WTC11 (cell line): ENCODE measurements at regions not wholly inside any gene's neighbourhood (a gene's known extent, or its start where the extent isn't known, plus 50 kb on each side); places are given as distances from the start of the nearest gene placed in this dataset.

ENCODE experiments used
- ATAC-seq: fragments of 200-7000 bp; cut with Tn5 transposase; 2 replicates; pipeline ENCODE4 v1.10.0; 2021; ENCODE audit warnings: mild to moderate bottlenecking, moderate library complexity
- CTCF ChIA-PET: fragments of 300-600 bp; sonication (Branson Sonifier 250); formaldehyde crosslinking; loops from one replicate; lab custom pipeline; 2021; ENCODE audit warnings: antibody characterized with exemption; lab: Charles Lee
- POLR2A ChIA-PET: fragments of 350-600 bp; sonication (Branson Sonifier 250); formaldehyde crosslinking; loops from one replicate; lab custom pipeline; 2021; ENCODE audit warnings: antibody characterized with exemption; lab: Charles Lee
- DNase-seq: peaks from one replicate; pipeline ENCODE4 v3.0.0; 2021; ENCODE audit warnings: low spot score
- H3K27ac Mint-ChIP-seq: 2 replicates; pipeline ENCODE4 v1.8.0; 2021; ENCODE audit warnings: mixed read lengths
- H3K27me3 Mint-ChIP-seq: 2 replicates; pipeline ENCODE4 v1.8.0; 2021; ENCODE audit warnings: low read depth, mild to moderate bottlenecking, moderate library complexity, mixed read lengths
- H3K36me3 Mint-ChIP-seq: 2 replicates; pipeline ENCODE4 v1.8.0; 2021; ENCODE audit warnings: mixed read lengths
- H3K4me1 Mint-ChIP-seq: 2 replicates; pipeline ENCODE4 v1.8.0; 2022; ENCODE audit warnings: mixed read lengths
- H3K4me3 Mint-ChIP-seq: 2 replicates; pipeline ENCODE4 v1.8.0; 2021; ENCODE audit warnings: mild to moderate bottlenecking, moderate library complexity, mixed read lengths
- H3K9me3 Mint-ChIP-seq: 2 replicates; pipeline ENCODE4 v1.8.0; 2021; ENCODE audit warnings: mixed read lengths
- ATF6 ChIP-seq: sonication (generic); formaldehyde crosslinking; IDR thresholded peaks from 2 replicates; pipeline ENCODE4 v1.8.1; 2023; ENCODE audit warnings: mild to moderate bottlenecking, missing genetic modification reagents
- CBFB ChIP-seq: sonication (generic); formaldehyde crosslinking; IDR thresholded peaks from 2 replicates; pipeline ENCODE4 v1.8.1; 2022; ENCODE audit warnings: mild to moderate bottlenecking, low read depth, missing genetic modification reagents
- CDX4 ChIP-seq: fragments of 250-450 bp; sonication (Bioruptor Pico); IDR thresholded peaks from 2 replicates; pipeline ENCODE4 v1.9.0; 2021; ENCODE audit warnings: moderate library complexity, mild to moderate bottlenecking, inconsistent platforms, borderline replicate concordance
- CREM ChIP-seq: sonication (generic); formaldehyde crosslinking; IDR thresholded peaks from 2 replicates; pipeline ENCODE4 v1.8.1; 2022; ENCODE audit warnings: mild to moderate bottlenecking, missing genetic modification reagents, moderate library complexity
- CTCF ChIP-seq: fragments of 200-600 bp; IDR thresholded peaks from 2 replicates; pipeline ENCODE4 v1.8.0; 2022; ENCODE audit warnings: antibody characterized with exemption
- FOXK1 ChIP-seq: sonication (generic); formaldehyde crosslinking; IDR thresholded peaks from 2 replicates; pipeline ENCODE4 v1.8.0; 2022; ENCODE audit warnings: mild to moderate bottlenecking, moderate library complexity, missing genetic modification reagents
- GABPB1 ChIP-seq: sonication (generic); formaldehyde crosslinking; IDR thresholded peaks from 2 replicates; pipeline ENCODE4 v1.8.1; 2023; ENCODE audit warnings: mild to moderate bottlenecking, missing genetic modification reagents
- GTF2I ChIP-seq: fragments of 250-450 bp; sonication (Bioruptor Pico); conservative IDR thresholded peaks from 2 replicates; pipeline ENCODE4 v1.4.0; 2021; ENCODE audit warnings: mild to moderate bottlenecking
- IRF1 ChIP-seq: sonication (generic); formaldehyde crosslinking; IDR thresholded peaks from 2 replicates; pipeline ENCODE4 v1.8.0; 2023; ENCODE audit warnings: missing genetic modification reagents
- JAZF1 ChIP-seq: fragments of 250-450 bp; sonication (Bioruptor Pico); IDR thresholded peaks from 2 replicates; pipeline ENCODE4 v1.9.0; 2021; ENCODE audit warnings: moderate library complexity, mild to moderate bottlenecking, inconsistent platforms
- JUN ChIP-seq: sonication (generic); formaldehyde crosslinking; IDR thresholded peaks from 2 replicates; pipeline ENCODE4 v1.8.0; 2023; ENCODE audit warnings: mild to moderate bottlenecking, missing genetic modification reagents
- NFATC4 ChIP-seq: fragments of 250-450 bp; sonication (Bioruptor Pico); IDR thresholded peaks from 2 replicates; pipeline ENCODE4 v1.9.0; 2021; ENCODE audit warnings: mild to moderate bottlenecking
- NR2C2 ChIP-seq: sonication (generic); formaldehyde crosslinking; IDR thresholded peaks from 2 replicates; pipeline ENCODE4 v1.8.0; 2022; ENCODE audit warnings: mild to moderate bottlenecking, missing genetic modification reagents
- RELA ChIP-seq: sonication (generic); formaldehyde crosslinking; IDR thresholded peaks from 2 replicates; pipeline ENCODE4 v1.8.1; 2022; ENCODE audit warnings: missing genetic modification reagents, mild to moderate bottlenecking, borderline replicate concordance
- RORB ChIP-seq: fragments of 250-450 bp; sonication (Bioruptor Pico); IDR thresholded peaks from 2 replicates; pipeline ENCODE4 v1.9.0; 2021; ENCODE audit warnings: mild to moderate bottlenecking
- SMAD4 ChIP-seq: sonication (generic); formaldehyde crosslinking; IDR thresholded peaks from 2 replicates; pipeline ENCODE4 v1.8.0; 2022; ENCODE audit warnings: mild to moderate bottlenecking, missing genetic modification reagents
- SOX15 ChIP-seq: fragments of 250-450 bp; sonication (Bioruptor Pico); IDR thresholded peaks from 2 replicates; pipeline ENCODE4 v1.9.0; 2021; ENCODE audit warnings: mild to moderate bottlenecking
- USF2 ChIP-seq: sonication (generic); formaldehyde crosslinking; IDR thresholded peaks from 2 replicates; pipeline ENCODE4 v1.8.1; 2023; ENCODE audit warnings: mild to moderate bottlenecking, missing genetic modification reagents, moderate library complexity
- ZNF121 ChIP-seq: sonication (generic); formaldehyde crosslinking; IDR thresholded peaks from 2 replicates; pipeline ENCODE4 v1.8.0; 2023; ENCODE audit warnings: missing genetic modification reagents
- ZNF219 ChIP-seq: sonication (generic); formaldehyde crosslinking; IDR thresholded peaks from 2 replicates; pipeline ENCODE4 v1.8.0; 2023; ENCODE audit warnings: missing genetic modification reagents, mild to moderate bottlenecking, borderline replicate concordance
- ZNF263 ChIP-seq: sonication (generic); formaldehyde crosslinking; IDR thresholded peaks from 2 replicates; pipeline ENCODE4 v1.8.1; 2022; ENCODE audit warnings: low read depth, mild to moderate bottlenecking, moderate library complexity, missing genetic modification reagents
- ZNF396 ChIP-seq: fragments of 250-450 bp; sonication (Bioruptor Pico); IDR thresholded peaks from 2 replicates; pipeline ENCODE4 v1.8.0; 2021; ENCODE audit warnings: mild to moderate bottlenecking, moderate library complexity, borderline replicate concordance
- ZNF425 ChIP-seq: fragments of 250-450 bp; sonication (Bioruptor Pico); conservative IDR thresholded peaks from 2 replicates; pipeline ENCODE4 v1.9.0; 2021; ENCODE audit warnings: mild to moderate bottlenecking

GRCh38 chr22:27232077-27232476, 569.5 kb downstream of the MN1 start:
- CTCF ChIA-PET, result no interaction called here
- no peak overlapping the region for H3K27ac Mint-ChIP-seq
- H3K4me3 Mint-ChIP-seq, result no peak overlapping the region
- H3K27me3 Mint-ChIP-seq, result peaks cover 6% of the 10 kb centered on the region; the same call in 1 of the 2 replicates
- no peak for ATAC-seq
- TF ChIP-seq ZNF219 (CRISPR knock-in tag) (no peak), CBFB (CRISPR knock-in tag) (no peak), CTCF (no peak), SOX15 (no peak), IRF1 (CRISPR knock-in tag) (no peak), GABPB1 (CRISPR knock-in tag) (no peak), GTF2I (no peak), CDX4 (CRISPR knock-in tag) (no peak), RORB (no peak), USF2 (CRISPR knock-in tag) (no peak), ZNF263 (CRISPR knock-in tag) (no peak), ATF6 (no peak), RELA (CRISPR knock-in tag) (no peak), SMAD4 (CRISPR knock-in tag) (no peak), ZNF425 (CRISPR knock-in tag) (no peak), CREM (CRISPR knock-in tag) (no peak)
- H3K36me3 Mint-ChIP-seq, result no peaks in the 10 kb centered on the region
- peaks cover 2% of the 10 kb centered on the region; the same call in 1 of the 2 replicates for H3K4me1 Mint-ChIP-seq
- peaks cover 18% of the 10 kb centered on the region for H3K9me3 Mint-ChIP-seq
- POLR2A ChIA-PET, result no interaction called here
- no peak for DNase-seq

GRCh38 chr22:27237080-27237741, 564.3 kb downstream of the MN1 start:
- Mint-ChIP-seq H3K4me1 (peaks cover 9% of the 10 kb centered on the region; the same call in 1 of the 2 replicates), H3K36me3 (no peaks in the 10 kb centered on the region), H3K27me3 (peaks cover 6% of the 10 kb centered on the region; the same call in 1 of the 2 replicates), H3K27ac (no peak overlapping the region), H3K4me3 (no peak overlapping the region), H3K9me3 (no peaks in the 10 kb centered on the region)
- POLR2A ChIA-PET, result no interaction called here
- CTCF ChIA-PET, result no interaction called here
- ATAC-seq (no peak), DNase-seq (no peak)
- no peak for TF ChIP-seq ZNF396 (CRISPR knock-in tag)
- no peak for TF ChIP-seq ZNF425 (CRISPR knock-in tag)
- no peak for TF ChIP-seq ZNF121 (CRISPR knock-in tag)
- no peak for TF ChIP-seq FOXK1 (CRISPR knock-in tag)
- TF ChIP-seq ZNF219 (CRISPR knock-in tag), result no peak
- no peak for TF ChIP-seq GTF2I
- no peak for TF ChIP-seq NR2C2 (CRISPR knock-in tag)
- TF ChIP-seq CTCF, result no peak
- TF ChIP-seq JAZF1 (CRISPR knock-in tag), result no peak
- no peak for TF ChIP-seq GABPB1 (CRISPR knock-in tag)
- no peak for TF ChIP-seq JUN (CRISPR knock-in tag)
- TF ChIP-seq NFATC4 (CRISPR knock-in tag), result no peak
